ENCODE measurements at regions not wholly inside any gene's neighbourhood (a gene's known extent, or its start where the extent isn't known, plus 50 kb on each side); places are given as distances from the start of the nearest gene placed in this dataset.
"Not testable (repeated sequence)": the region's sequence is repeated elsewhere in the genome, so short reads cannot be mapped to it uniquely, and the experiment has no call there.

DNA sequence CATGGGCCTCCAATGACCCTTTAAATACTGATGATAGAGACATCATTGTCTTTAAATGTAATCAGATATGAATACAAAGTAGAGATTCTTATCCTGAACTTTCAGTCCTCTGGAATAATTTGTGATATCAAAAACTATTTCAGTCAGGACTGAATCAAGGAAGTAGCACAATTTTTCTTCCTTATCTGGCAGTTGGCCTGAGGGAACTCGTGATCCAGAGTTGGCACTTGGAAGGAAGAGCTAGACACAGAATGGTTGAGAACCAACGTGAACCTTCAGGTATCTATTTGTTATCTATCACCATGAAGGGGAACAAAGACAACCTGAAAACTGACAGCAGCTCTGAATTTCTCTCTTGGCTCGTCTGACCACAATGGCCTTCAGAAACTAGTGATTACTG lies 269.3 kb downstream of the PRDM9 start:
- Histone ChIP-seq H3K9ac (ENCODE audit: low read length) (no peak overlapping the region), H3K4me2 (ENCODE audit: low read length) (no peak overlapping the region), H3F3A (ENCODE audit: insufficient read depth, low read length, poor library complexity, severe bottlenecking) (no peaks in the 10 kb centered on the region), H3K79me2 (replicated peaks; ENCODE audit: insufficient read depth, low read length) (no peaks in the 10 kb centered on the region), H3K27ac (ENCODE audit: low read length) (no peak overlapping the region), H2AFZ (ENCODE audit: low read depth, low read length) (no peak overlapping the region), H3K4me3 (ENCODE audit: low read length) (no peak overlapping the region), H4K20me1 (ENCODE audit: insufficient read depth) (no peaks in the 10 kb centered on the region), H3K27me3 (ENCODE audit: insufficient read depth, low read depth, low read length) (no peaks in the 10 kb centered on the region), H3K36me3 (ENCODE audit: insufficient read depth, low read length) (no peaks in the 10 kb centered on the region), H3K9me3 (ENCODE audit: low read length) (no peaks in the 10 kb centered on the region), H3K9me2 (ENCODE audit: insufficient read depth, low read length) (no peaks in the 10 kb centered on the region)
- TF ChIP-seq EP300 (conservative IDR thresholded peaks at IDR 0.05; ENCODE audit: poor library complexity, severe bottlenecking) (no peak), SMC3 (conservative IDR thresholded peaks at IDR 0.05; ENCODE audit: poor library complexity) (no peak), TAF1 (IDR thresholded peaks at IDR 0.05; ENCODE audit: low read depth) (no peak), POLR2AphosphoS5 (IDR thresholded peaks at IDR 0.05) (no peak), RAD21 (conservative IDR thresholded peaks at IDR 0.05) (no peak)
- TF ChIP-seq, protein P1, sequence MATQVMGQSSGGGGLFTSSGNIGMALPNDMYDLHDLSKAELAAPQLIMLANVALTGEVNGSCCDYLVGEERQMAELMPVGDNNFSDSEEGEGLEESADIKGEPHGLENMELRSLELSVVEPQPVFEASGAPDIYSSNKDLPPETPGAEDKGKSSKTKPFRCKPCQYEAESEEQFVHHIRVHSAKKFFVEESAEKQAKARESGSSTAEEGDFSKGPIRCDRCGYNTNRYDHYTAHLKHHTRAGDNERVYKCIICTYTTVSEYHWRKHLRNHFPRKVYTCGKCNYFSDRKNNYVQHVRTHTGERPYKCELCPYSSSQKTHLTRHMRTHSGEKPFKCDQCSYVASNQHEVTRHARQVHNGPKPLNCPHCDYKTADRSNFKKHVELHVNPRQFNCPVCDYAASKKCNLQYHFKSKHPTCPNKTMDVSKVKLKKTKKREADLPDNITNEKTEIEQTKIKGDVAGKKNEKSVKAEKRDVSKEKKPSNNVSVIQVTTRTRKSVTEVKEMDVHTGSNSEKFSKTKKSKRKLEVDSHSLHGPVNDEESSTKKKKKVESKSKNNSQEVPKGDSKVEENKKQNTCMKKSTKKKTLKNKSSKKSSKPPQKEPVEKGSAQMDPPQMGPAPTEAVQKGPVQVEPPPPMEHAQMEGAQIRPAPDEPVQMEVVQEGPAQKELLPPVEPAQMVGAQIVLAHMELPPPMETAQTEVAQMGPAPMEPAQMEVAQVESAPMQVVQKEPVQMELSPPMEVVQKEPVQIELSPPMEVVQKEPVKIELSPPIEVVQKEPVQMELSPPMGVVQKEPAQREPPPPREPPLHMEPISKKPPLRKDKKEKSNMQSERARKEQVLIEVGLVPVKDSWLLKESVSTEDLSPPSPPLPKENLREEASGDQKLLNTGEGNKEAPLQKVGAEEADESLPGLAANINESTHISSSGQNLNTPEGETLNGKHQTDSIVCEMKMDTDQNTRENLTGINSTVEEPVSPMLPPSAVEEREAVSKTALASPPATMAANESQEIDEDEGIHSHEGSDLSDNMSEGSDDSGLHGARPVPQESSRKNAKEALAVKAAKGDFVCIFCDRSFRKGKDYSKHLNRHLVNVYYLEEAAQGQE (IDR thresholded peaks at IDR 0.05; ENCODE audit: borderline replicate concordance): no peak

DNA sequence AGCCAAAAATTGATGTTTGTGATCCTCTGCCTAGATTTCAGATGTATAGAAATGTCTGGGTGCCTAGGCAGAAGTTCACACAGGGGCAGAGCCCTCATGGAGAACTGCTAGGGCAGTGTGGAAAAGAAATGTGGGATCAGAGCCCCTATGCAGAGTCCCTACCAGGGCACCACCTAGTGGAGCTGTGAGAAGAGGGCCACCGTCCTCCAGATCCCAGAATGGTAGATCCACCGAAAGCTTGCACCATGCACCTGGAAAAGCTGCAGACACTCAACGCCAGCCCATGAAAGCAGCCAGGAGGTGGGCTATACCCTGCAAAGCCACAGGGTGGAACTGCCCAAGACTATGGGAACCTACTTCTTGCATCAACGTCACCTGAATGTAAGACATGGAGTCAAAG lies 292.9 kb downstream of the PRDM9 start:
- H4K20me1 ChIP-seq (ENCODE audit: insufficient read depth); H3K27me3 ChIP-seq (ENCODE audit: insufficient read depth, low read depth, low read length); H3K9me3 ChIP-seq (ENCODE audit: low read length); H3K36me3 ChIP-seq (ENCODE audit: insufficient read depth, low read length); H3K4me2 ChIP-seq (ENCODE audit: low read length); H3K79me2 ChIP-seq (replicated peaks; ENCODE audit: insufficient read depth, low read length); H2AFZ ChIP-seq (ENCODE audit: low read depth, low read length); H3K9ac ChIP-seq (ENCODE audit: low read length); H3K9me2 ChIP-seq (ENCODE audit: insufficient read depth, low read length); H3K27ac ChIP-seq (ENCODE audit: low read length); H3F3A ChIP-seq (ENCODE audit: insufficient read depth, low read length, poor library complexity, severe bottlenecking); H3K4me3 ChIP-seq (ENCODE audit: low read length): not testable (repeated sequence)

DNA sequence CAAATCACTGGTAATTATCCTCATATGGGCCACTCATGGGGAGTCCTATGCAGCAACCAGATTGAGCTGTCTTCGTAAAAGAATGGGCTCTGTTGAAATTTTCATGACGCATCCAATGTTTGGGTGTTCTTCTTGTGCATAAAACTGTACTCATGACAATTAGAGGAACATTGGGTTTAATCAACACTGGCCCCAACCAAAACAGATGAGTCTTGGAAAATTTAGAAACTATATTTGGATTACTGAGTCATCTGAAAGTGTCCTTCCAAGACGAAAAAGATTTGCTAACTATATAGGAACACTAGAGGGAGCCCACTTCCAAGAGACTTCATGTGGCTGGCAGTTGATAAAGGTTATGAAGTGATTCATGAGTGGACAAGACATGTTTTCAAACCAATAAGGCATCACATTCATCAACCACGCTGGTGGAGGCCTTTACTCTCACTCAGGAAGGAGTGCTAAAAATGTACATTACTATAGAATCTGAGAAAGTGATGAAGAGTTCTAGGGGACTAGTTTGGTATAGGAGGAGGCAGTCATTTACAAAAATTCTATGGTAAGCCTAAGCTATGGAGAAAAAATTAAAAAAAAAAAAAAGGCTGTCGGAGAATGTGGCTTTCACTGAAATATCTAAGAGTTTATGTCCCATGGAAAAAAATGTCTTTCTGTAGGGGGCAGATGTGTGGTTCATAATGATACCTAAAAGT lies 313.5 kb downstream of the PRDM9 start:
- no peaks in the 10 kb centered on the region for H3K27me3 ChIP-seq (ENCODE audit: insufficient read depth, low read depth, low read length)
- TF ChIP-seq, protein P1 (IDR thresholded peaks at IDR 0.05; ENCODE audit: borderline replicate concordance): no peak
- TF ChIP-seq TAF1 (IDR thresholded peaks at IDR 0.05; ENCODE audit: low read depth) (no peak), RAD21 (conservative IDR thresholded peaks at IDR 0.05) (peak; percentile 64), EZH2 (IDR thresholded peaks at IDR 0.05; ENCODE audit: borderline replicate concordance, insufficient read depth, low read length, poor library complexity, severe bottlenecking) (no peak), SMC3 (conservative IDR thresholded peaks at IDR 0.05; ENCODE audit: poor library complexity) (peak; percentile 52), POLR2AphosphoS5 (IDR thresholded peaks at IDR 0.05) (no peak)
- TF ChIP-seq, protein P2, sequence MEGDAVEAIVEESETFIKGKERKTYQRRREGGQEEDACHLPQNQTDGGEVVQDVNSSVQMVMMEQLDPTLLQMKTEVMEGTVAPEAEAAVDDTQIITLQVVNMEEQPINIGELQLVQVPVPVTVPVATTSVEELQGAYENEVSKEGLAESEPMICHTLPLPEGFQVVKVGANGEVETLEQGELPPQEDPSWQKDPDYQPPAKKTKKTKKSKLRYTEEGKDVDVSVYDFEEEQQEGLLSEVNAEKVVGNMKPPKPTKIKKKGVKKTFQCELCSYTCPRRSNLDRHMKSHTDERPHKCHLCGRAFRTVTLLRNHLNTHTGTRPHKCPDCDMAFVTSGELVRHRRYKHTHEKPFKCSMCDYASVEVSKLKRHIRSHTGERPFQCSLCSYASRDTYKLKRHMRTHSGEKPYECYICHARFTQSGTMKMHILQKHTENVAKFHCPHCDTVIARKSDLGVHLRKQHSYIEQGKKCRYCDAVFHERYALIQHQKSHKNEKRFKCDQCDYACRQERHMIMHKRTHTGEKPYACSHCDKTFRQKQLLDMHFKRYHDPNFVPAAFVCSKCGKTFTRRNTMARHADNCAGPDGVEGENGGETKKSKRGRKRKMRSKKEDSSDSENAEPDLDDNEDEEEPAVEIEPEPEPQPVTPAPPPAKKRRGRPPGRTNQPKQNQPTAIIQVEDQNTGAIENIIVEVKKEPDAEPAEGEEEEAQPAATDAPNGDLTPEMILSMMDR (IDR thresholded peaks at IDR 0.05; ENCODE audit: poor library complexity, severe bottlenecking): peak; percentile 63
- no peaks in the 10 kb centered on the region for H3F3A ChIP-seq (ENCODE audit: insufficient read depth, low read length, poor library complexity, severe bottlenecking)
- H3K4me2 ChIP-seq (ENCODE audit: low read length): no peak overlapping the region
- H3K4me3 ChIP-seq (ENCODE audit: low read length): no peak overlapping the region
- H3K9me2 ChIP-seq (ENCODE audit: insufficient read depth, low read length): no peaks in the 10 kb centered on the region
- no peaks in the 10 kb centered on the region for H4K20me1 ChIP-seq (ENCODE audit: insufficient read depth)
- no peaks in the 10 kb centered on the region for H3K36me3 ChIP-seq (ENCODE audit: insufficient read depth, low read length)
- no peak overlapping the region for H3K27ac ChIP-seq (ENCODE audit: low read length)
- H3K9me3 ChIP-seq (ENCODE audit: low read length): no peaks in the 10 kb centered on the region
- H2AFZ ChIP-seq (ENCODE audit: low read depth, low read length): no peak overlapping the region
- H3K79me2 ChIP-seq (replicated peaks; ENCODE audit: insufficient read depth, low read length): no peaks in the 10 kb centered on the region
- H3K9ac ChIP-seq (ENCODE audit: low read length): no peak overlapping the region
